Neural crest cell (in vitro differentiated cells): ENCODE measurements at regions not wholly inside any gene's neighbourhood (a gene's known extent, or its start where the extent isn't known, plus 50 kb on each side); places are given as distances from the start of the nearest gene placed in this dataset.

Experiments used
- DNase-seq: peaks from one replicate; pipeline ENCODE4 v3.0.0; 2021; ENCODE audit warnings: low read depth, mixed read lengths, low spot score
- H3K27ac Mint-ChIP-seq: one replicate; pipeline ENCODE4 v1.8.0; 2021; ENCODE audit warnings: mild to moderate bottlenecking, mixed read lengths; ENCODE audit not compliant: unreplicated experiment
- H3K27me3 Mint-ChIP-seq: 2 replicates; pipeline ENCODE4 v1.8.0; 2021; ENCODE audit warnings: low read depth, mild to moderate bottlenecking, mixed read lengths
- H3K36me3 Mint-ChIP-seq: 2 replicates; pipeline ENCODE4 v1.8.0; 2021; ENCODE audit warnings: low read depth, mild to moderate bottlenecking, mixed read lengths
- H3K4me1 Mint-ChIP-seq: 2 replicates; pipeline ENCODE4 v1.8.0; 2021; ENCODE audit warnings: mixed read lengths
- H3K4me3 Mint-ChIP-seq: one replicate; pipeline ENCODE4 v1.8.0; 2021; ENCODE audit warnings: mild to moderate bottlenecking, mixed read lengths
- H3K9me3 Mint-ChIP-seq: 2 replicates; pipeline ENCODE4 v1.8.0; 2021; ENCODE audit warnings: mixed read lengths
- CTCF ChIP-seq: fragments of 200-600 bp; sonication (generic); conservative IDR thresholded peaks from 2 replicates; pipeline ENCODE4 v1.5.0; 2021; ENCODE audit warnings: antibody characterized with exemption, mild to moderate bottlenecking

DNA sequence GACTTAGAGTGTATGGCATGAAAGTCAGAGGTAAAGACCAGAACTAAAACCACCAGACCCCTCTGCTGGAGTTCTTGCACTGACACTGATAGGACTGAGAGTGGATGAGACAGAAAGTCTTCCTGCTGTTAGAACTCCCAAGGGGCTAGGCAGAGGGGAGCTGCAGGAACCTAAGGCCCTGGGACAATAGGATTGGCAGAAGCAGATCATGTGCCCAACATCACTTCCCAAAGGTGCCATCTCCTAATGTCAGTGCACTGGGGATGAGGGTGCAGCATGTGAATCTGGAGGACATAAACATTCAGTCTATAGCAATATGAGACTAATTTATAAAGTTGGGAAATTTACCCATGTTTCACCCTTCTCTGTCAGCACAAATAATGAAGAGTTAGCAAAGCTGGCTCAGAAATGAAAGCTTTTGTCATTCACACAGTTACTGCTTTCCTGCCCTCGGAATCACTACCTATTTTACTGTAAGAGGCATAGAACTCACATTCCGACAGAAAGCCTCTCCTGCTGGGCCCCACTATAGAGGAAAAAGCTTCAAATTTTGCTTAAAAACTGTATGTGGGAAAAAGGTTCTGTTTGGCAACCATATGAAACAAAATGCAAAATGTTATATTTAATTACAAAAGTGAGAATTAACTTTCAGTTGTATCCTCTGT is 49.9 kb upstream of the SSX2IP start:
- Mint-ChIP-seq H3K36me3 (no peaks in the 10 kb centered on the region), H3K9me3 (no peaks in the 10 kb centered on the region), H3K27me3 (no peaks in the 10 kb centered on the region), H3K27ac (no peak overlapping the region), H3K4me3 (no peak overlapping the region), H3K4me1 (no peaks in the 10 kb centered on the region)
- no peak for DNase-seq
- no peak for TF ChIP-seq CTCF
